KG1 (cell line): ENCODE measurements at regions not wholly inside any gene's neighbourhood (a gene's known extent, or its start where the extent isn't known, plus 50 kb on each side); places are given as distances from the start of the nearest gene placed in this dataset.
"Not testable (repeated sequence)": the region's sequence is repeated elsewhere in the genome, so short reads cannot be mapped to it uniquely, and the experiment has no call there.

Experiments used
- DNase-seq: peaks from one replicate; lab custom pipeline; 2025; lab: John Stamatoyannopoulos, UW

GRCh38 chr10:118948786-118949185, 80.7 kb upstream of the NANOS1 start:
- DNase-seq, result no peak

- no peak for DNase-seq
Measured at GRCh38 chr10:118950190-118950680, 79.3 kb upstream of the NANOS1 start.

GRCh38 chr10:118950997-118951637, 78.4 kb upstream of the NANOS1 start:
- no peak for DNase-seq

GRCh38 chr10:118952493-118953295, 76.8 kb upstream of the NANOS1 start:
- DNase-seq, result no peak

GRCh38 chr10:118953598-118954393, 75.7 kb upstream of the NANOS1 start:
- DNase-seq, result no peak

- DNase-seq, result no peak
Measured at GRCh38 chr10:118955531-118955930, 74.0 kb upstream of the NANOS1 start.

GRCh38 chr10:118955951-118956801, 73.3 kb upstream of the NANOS1 start:
- DNase-seq, result no peak

- DNase-seq, result no peak
Measured at GRCh38 chr10:118956802-118957442, 72.6 kb upstream of the NANOS1 start.

- no peak for DNase-seq
Measured at GRCh38 chr10:118957443-118957825, 72.1 kb upstream of the NANOS1 start.

GRCh38 chr10:118957966-118958365, 71.5 kb upstream of the NANOS1 start:
- DNase-seq, result no peak

GRCh38 chr10:118958559-118958958, 71.0 kb upstream of the NANOS1 start:
- DNase-seq, result no peak

GRCh38 chr10:118958984-118959925, 70.3 kb upstream of the NANOS1 start:
- DNase-seq, result no peak

- DNase-seq, result no peak
Measured at GRCh38 chr10:118960157-118961090, 69.1 kb upstream of the NANOS1 start.

GRCh38 chr10:118961436-118961835, 68.1 kb upstream of the NANOS1 start:
- DNase-seq, result no peak

- DNase-seq, result not testable (repeated sequence)
Measured at GRCh38 chr10:118962331-118962868, 67.1 kb upstream of the NANOS1 start.

- no peak for DNase-seq
Measured at GRCh38 chr10:118963341-118963740, 66.2 kb upstream of the NANOS1 start.

- no peak for DNase-seq
Measured at GRCh38 chr10:118963933-118964332, 65.6 kb upstream of the NANOS1 start.

- not testable (repeated sequence) for DNase-seq
Measured at GRCh38 chr10:118964476-118964875, 65.0 kb upstream of the NANOS1 start.

GRCh38 chr10:118965096-118965495, 64.4 kb upstream of the NANOS1 start:
- no peak for DNase-seq
